NCI-H2196 treated with DMSO at 0.1 percent for 48 hours (cell line): ENCODE measurements at regions not wholly inside any gene's neighbourhood (a gene's known extent, or its start where the extent isn't known, plus 50 kb on each side); places are given as distances from the start of the nearest gene placed in this dataset.
"Not testable (repeated sequence)": the region's sequence is repeated elsewhere in the genome, so short reads cannot be mapped to it uniquely, and the experiment has no call there.

Source experiments
- DNase-seq: peaks from one replicate; lab custom pipeline; 2025; ENCODE audit not compliant: unreplicated experiment; lab: John Stamatoyannopoulos, UW

- DNase-seq = no peak
These were observed 155.8 kb upstream of the FOXN3 start for GRCh38 chr14:89572596-89573398.

- DNase-seq = no peak
These were observed 154.5 kb upstream of the FOXN3 start for GRCh38 chr14:89571491-89571890.

GRCh38 chr14:89566644-89567415 lies 149.8 kb upstream of the FOXN3 start:
- no peak for DNase-seq

GRCh38 chr14:89566180-89566579 lies 149.1 kb upstream of the FOXN3 start:
- DNase-seq = no peak

GRCh38 chr14:89565607-89566006 lies 148.6 kb upstream of the FOXN3 start:
- DNase-seq = no peak

- DNase-seq = no peak
These were observed 148.0 kb upstream of the FOXN3 start for GRCh38 chr14:89564989-89565388.

GRCh38 chr14:89564286-89564957 lies 147.4 kb upstream of the FOXN3 start:
- DNase-seq = no peak

GRCh38 chr14:89563471-89563870 lies 146.4 kb upstream of the FOXN3 start:
- DNase-seq = peak; percentile 40

GRCh38 chr14:89551955-89552354 lies 134.9 kb upstream of the FOXN3 start:
- no peak for DNase-seq

- no peak for DNase-seq
These were observed 134.4 kb upstream of the FOXN3 start for GRCh38 chr14:89551432-89551831.

- DNase-seq = no peak
These were observed 133.8 kb upstream of the FOXN3 start for GRCh38 chr14:89550821-89551220.

GRCh38 chr14:89549381-89550125 lies 132.5 kb upstream of the FOXN3 start:
- no peak for DNase-seq

GRCh38 chr14:89547047-89547446 lies 130.0 kb upstream of the FOXN3 start:
- DNase-seq = not testable (repeated sequence)

GRCh38 chr14:89544636-89545301 lies 127.7 kb upstream of the FOXN3 start:
- DNase-seq = no peak

GRCh38 chr14:89543425-89543790 lies 126.4 kb upstream of the FOXN3 start:
- DNase-seq = no peak

- DNase-seq = no peak
These were observed 125.9 kb upstream of the FOXN3 start for GRCh38 chr14:89542786-89543424.

- no peak for DNase-seq
These were observed 123.9 kb upstream of the FOXN3 start for GRCh38 chr14:89540830-89541470.

GRCh38 chr14:89540009-89540829 lies 123.2 kb upstream of the FOXN3 start:
- DNase-seq = no peak

GRCh38 chr14:89537911-89538310 lies 120.9 kb upstream of the FOXN3 start:
- DNase-seq = no peak
